Glomerular visceral epithelial cell (primary cell): ENCODE measurements at regions not wholly inside any gene's neighbourhood (a gene's known extent, or its start where the extent isn't known, plus 50 kb on each side); places are given as distances from the start of the nearest gene placed in this dataset.

Experiments
- DNase-seq: peaks from one replicate; pipeline ENCODE4 v3.0.0-alpha.2; 2016; ENCODE audit errors: extremely low spot score

DNA sequence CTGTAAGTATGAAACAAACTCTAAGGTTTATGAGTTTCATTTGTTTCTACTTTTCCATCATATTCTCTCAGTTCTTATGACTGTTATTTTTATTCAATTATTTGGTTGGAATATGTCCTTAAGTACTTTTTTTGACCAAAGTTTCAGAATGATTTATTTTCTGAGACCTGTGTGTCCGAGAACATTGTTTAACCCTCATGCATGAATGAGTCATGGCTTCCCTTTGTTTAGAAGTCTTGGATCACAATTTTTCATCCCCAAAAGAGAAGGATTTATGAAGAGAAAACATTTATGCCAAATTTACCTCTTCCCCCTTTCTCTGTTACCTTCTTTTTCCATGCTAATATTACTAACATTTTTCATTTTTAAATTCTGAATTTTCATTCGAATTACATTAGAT is 518.0 kb upstream of the NR2F2 start:
- no peak for DNase-seq

DNA sequence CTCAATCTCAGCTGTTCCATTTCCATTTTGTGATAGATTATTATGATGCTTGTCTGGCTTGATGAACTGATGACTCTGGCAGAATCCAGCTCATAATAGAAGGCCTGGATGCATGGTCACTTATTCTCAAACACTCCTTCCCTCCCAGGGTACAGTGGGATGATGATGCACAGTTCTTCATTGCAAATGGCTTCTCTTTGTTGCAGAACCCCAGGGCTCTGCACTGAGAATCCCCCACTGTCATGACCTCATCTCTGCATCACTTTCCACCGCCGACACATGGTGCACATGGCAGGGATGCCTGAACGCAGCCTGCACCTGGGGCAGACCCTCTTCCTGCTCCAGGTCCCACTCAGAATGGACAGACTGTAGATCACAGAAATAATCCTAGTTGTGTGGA is 515.6 kb upstream of the NR2F2 start:
- no peak for DNase-seq

DNA sequence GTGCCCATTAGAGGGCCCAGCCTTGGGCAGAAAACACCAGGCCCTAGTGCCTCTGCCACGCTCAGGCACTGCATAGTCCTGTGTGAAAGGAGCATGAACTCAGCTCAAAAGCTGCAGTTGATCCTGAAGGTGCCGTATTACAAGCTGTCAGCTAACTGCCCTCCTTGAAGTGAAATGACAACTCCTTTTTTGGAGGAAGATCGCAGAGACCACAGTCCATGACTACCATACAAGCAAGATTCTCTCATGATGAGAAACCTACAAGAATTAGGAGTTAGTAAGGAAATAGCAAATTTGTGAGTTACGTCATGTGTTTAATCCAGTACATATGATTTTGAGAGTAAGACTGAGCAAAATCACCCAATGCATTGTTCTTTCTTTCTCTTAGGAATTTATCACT is 513.9 kb upstream of the NR2F2 start:
- DNase-seq = no peak

GRCh38 chr15:95822961-95823360 is 507.5 kb upstream of the NR2F2 start:
- no peak for DNase-seq

DNA sequence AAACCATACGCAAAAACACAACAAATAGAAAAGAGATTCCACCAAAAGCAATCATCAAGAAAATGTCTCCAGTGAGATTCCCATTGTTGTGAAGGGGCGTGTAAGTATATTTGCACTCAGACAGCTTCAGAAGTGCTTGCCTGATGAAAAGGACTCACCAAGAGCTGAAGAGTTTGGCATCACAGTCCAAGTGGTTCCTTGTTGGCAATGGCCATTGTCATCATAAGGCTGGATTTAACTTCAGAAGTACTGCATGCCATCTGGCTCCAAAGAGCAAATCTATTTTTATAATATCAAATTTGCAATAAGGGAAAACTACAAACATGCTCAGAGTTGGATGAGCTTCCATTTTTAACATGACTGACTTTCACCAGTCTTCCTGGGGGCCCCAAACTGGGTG is 505.3 kb upstream of the NR2F2 start:
- no peak for DNase-seq

DNA sequence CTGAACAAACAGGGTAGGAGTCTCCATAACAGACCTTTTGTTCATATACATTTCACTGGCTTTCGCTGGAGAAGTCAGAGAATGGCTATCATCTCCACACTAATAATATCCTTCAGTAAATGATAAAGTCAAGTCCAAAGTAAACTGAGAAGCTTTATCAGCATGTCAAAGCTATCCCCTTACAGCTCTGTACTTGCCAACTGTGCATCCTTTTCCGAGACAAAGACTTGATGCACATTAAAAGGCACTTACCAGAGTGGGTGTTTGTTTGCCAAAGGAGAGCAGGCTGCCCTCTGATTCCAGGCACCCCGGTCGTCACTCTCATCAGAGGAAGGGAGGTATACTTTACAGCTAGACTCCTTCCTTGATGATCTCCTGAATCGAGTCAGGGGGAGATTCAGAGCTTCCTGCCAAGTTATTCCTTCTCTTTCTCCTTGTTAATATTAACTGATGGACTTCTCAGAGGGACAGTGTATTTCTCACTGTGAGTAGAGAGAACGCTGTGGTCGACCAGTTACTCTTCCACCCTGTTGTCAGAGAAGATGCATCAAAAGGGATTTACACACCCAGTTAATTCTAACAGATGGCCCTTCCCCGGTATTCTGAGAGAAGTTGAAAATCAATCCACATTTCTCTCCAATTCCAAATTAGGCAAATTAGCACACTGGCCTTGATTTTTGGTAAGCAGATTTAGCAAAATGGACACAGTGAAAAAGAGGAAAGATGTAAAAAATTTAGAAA is 504.7 kb upstream of the NR2F2 start:
- DNase-seq = no peak

DNA sequence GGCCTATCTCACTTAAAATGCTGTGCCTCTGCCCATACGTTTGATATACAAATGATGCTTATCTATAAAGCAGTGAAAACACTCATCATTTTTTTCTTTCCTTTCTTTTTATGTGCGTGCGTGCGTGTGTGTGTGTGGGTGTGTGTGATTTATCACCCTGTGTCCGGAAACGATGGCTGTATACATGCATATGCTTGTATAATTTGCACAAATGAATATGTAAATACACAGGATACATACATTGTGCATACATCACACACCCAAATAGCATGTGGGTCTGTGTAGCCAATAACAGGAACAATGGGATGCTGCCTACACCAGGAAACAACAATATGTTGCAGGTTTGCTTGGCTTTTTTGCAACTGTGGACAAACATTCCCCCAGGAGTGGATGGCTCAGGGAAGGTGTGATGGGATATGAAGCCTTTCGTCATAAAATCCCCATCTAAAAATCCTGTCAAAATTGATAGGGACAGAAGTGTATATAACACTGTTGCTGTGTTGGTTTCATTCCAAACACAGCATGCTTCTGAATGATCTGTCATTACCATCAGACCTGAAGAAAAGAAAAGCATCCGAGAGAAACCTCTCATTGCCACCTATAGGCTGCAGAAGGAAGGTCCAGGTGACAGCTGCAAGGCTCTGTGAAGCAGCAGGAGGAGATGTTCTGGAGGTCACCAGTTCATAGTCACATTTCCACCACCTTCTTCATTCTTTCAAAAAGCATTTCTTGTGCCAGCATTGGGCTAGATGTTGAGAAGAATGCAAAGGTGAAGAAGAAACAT is 503.9 kb upstream of the NR2F2 start:
- DNase-seq = no peak

DNA sequence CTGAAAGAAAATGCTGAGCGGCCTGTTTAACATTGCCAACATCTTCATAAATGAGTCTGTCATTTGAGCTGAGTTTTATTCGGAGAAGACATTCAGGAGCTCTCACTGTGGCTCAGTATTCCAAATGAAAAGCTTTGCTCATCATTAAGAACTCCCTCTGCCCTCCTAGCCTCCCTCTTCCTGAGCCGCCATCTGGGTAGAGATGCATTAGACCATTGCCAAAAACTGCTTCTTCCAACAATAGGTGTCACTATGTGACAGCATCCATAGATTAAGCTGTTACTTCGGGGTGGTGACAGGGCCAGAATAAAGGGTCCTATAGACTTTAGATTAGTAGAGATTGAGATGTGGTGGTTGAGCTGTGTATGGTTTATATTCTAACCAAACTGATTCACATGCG is 501.4 kb upstream of the NR2F2 start:
- DNase-seq = no peak

DNA sequence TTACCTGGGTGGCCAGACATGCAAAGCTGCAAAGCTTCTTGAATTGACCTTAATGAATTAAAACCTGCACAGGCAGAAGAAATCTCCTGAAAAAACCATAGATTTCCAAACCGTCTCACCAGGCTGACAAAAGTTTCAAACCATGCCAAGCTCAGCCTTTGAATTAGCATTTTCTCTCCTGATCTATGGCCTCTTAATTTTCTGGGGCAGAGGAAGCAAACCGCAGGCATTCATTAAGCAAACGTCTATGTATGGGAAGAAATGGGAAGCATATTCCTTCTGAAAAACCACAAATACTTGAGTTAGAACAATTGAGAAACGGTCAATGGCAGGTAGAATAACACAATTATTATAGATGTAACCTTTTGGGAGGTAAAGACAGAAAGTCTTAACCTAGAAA is 500.2 kb upstream of the NR2F2 start:
- DNase-seq = no peak

DNA sequence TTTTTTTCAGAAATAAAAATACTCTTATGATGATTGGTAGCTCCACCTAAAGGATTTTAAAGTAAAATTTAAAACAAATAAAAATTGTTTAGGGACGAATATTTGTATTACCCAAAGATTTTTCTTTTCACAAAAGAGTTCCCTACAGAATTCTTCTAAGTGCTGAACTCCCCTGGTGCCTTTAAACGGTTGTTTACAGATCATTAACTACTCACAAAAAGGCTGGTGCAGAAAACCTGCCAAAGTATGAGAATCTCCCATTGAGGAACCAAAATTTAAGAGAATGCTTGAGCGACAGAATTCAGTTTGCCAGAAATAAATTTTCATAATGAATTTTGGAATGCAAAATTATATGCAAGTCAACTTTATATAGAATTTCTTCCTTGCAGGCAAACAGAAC is 497.8 kb upstream of the NR2F2 start:
- no peak for DNase-seq

GRCh38 chr15:95834028-95834804 is 496.3 kb upstream of the NR2F2 start:
- no peak for DNase-seq

DNA sequence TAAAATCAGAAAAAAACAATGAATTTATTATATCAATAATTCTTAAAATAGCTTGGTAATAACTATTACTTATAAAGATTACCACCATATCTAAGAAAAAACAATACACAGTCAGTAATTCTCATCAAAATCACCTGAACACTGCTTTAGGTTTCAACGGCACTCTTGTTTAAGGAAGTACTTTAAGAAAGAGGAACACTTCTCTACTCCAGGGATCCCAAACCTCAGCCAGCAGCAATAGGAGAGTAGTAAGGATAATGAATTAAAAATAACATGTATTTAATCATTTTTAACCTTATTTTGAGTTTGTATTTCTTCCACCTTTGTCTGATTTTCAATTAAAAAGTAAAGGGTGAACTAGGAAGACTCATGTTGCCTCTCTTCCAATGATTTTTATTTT is 494.0 kb upstream of the NR2F2 start:
- no peak for DNase-seq

DNA sequence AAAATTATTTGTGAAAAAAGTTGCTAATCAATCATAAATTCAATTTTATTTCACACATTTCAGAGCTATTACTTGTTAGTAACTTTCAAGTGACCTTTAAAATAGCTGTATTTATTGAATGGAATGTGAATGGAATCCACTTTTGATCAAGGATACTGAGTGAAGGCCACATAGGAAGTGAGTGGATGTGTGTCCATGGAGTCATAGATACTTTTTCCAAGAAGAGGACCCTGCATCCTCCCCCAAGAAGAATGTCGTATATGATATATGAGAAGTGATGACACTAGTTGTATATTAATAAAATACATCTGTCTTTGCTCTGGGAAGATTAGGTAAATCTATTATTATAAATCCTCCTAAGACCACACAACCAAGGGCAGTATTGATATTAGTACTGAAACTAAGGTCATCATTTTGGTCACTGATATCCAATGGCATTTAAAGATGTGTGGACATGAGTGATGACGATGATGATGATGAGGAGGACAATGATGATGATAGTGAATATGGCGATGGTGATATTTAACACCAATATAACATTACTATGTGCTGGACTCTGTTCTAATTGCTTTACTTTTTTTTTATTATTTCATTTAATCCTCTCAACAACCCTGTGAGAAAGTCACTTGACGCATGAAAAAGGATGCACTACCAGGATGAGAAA is 493.0 kb upstream of the NR2F2 start:
- DNase-seq = no peak

- no peak for DNase-seq
Observed at GRCh38 chr15:95839367-95839782, 491.1 kb upstream of the NR2F2 start.

- no peak for DNase-seq
Observed at GRCh38 chr15:95840004-95840403, 490.5 kb upstream of the NR2F2 start.

GRCh38 chr15:95840855-95841254 is 489.6 kb upstream of the NR2F2 start:
- DNase-seq = no peak

GRCh38 chr15:95842576-95842975 is 487.9 kb upstream of the NR2F2 start:
- no peak for DNase-seq

DNA sequence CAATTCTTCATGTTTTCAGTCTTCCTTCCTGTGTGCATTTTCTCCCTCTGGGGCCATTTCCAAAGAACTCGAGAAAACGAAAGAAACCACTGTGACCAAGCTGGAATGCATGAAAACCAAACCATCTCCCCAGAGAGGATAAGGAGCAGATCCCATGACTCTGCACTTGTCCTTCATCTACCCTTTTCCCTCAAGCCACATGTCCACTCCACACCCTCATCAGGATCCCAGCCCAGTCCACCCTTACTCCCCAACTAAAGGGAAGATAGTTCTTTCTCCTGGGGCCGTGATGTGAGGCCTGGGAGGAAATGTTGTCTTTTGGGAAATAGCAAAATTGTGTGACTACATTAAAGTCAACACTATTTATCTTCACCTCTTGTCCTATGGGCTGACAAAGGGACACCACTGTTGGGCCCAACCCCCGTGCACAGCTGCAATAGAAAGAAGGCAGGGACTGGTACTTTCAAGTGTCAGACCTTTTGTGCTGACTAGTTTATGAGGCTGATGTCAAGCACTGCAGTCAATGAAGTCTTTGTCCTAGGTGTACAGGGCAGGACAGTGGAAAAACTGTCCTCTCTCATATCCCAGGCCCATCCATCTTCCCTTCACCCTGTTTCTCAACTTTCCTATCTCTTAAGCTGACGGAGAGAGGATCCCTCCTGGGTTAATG is 487.1 kb upstream of the NR2F2 start:
- DNase-seq = no peak

DNA sequence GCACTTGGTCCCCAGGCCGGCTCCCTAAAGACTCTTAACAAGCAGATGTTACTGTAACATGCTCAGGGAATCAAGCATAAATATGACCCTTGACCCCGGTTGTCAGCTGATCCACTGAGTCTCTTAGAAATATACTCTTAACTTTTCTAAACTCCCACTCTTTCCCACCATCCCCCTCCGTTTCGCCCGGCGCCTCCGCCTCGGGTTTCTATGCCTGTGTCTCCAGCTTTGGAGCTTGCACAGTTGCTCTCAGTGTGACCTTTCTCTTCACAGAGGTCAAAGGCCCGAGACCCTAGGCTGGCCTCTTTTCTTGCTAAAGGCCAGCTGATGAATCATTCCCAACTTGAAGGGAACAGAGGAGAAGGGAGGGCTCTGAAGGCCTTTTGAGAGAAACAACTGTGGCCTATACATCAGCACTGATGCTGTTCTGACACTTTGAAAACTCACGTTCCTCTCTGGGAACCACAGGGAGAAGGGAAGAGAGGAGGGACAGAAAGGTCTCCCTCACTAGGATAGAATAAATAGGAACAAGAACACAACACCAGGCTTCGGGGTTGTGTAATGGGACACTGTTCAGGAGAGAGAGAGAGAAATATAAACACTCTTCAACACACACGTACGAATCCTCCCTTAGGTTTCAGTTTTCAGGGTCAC is 484.5 kb upstream of the NR2F2 start:
- no peak for DNase-seq

- no peak for DNase-seq
Observed at GRCh38 chr15:95848126-95848525, 482.4 kb upstream of the NR2F2 start.

DNA sequence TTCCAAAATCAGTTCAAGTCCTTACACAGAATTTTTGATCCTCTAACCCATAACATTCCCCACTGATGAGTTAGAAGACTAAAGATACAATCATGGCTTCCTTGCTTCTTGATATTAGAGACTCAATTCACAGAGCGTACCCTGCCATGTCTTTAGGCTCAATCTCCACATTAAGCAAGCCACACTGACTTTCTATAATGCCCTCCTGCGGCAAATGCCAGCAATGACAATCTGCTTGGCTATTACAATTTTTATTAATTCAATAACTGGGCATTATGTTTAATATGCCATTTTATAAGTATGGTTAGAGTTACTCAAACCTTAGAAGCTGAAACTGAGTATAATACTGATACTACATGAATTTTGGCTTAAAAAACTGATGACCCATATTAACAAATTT is 479.7 kb upstream of the NR2F2 start:
- no peak for DNase-seq
